Tibial artery (tissue), 4 donors: ENCODE measurements at regions not wholly inside any gene's neighbourhood (a gene's known extent, or its start where the extent isn't known, plus 50 kb on each side); places are given as distances from the start of the nearest gene placed in this dataset.

Experiments used
- DNase-seq, 2 donors: peaks; one replicate each; pipeline ENCODE4 v3.0.0-alpha.2; 2019
- H3K27ac ChIP-seq, 2 donors: fragments of 200-600 bp; sonication (generic) in 1 of 2; 1 replicate in 1 of 2; 2 replicates in 1 of 2; pipeline ENCODE4 v1.5.1; 2018 to 2019; ENCODE audit warnings: mild to moderate bottlenecking in 1 of 2
- H3K27me3 ChIP-seq, 2 donors: fragments of 200-600 bp; sonication (generic) in 1 of 2; one replicate each; pipeline versions ENCODE4 v1.5.1 to v1.6.0; 2016 to 2019
- H3K36me3 ChIP-seq, 3 donors: fragments of 200-600 bp; sonication (generic) in 2 of 3; one replicate each; pipeline ENCODE4 v1.5.1; 2016 to 2019; ENCODE audit warnings: mild to moderate bottlenecking in 2 of 3
- H3K4me1 ChIP-seq, 4 donors: fragments of 200-600 bp; sonication (generic) in 2 of 4; 1 replicate in 3 of 4; 2 replicates in 1 of 4; pipeline ENCODE4 v1.5.1; 2016 to 2019
- H3K4me3 ChIP-seq, 2 donors: fragments of 200-600 bp; sonication (generic) in 1 of 2; 1 replicate in 1 of 2; 2 replicates in 1 of 2; pipeline ENCODE4 v1.5.1; 2018 to 2019; ENCODE audit warnings: mild to moderate bottlenecking in 2 of 2
- H3K9me3 ChIP-seq, 3 donors: fragments of 200-600 bp; sonication (generic) in 1 of 3; one replicate each; pipeline ENCODE4 v1.5.1; 2016 to 2019
- CTCF ChIP-seq, 2 experiments: fragments of 200-600 bp in 1 of 2; fragments of 450-650 bp in 1 of 2; IDR thresholded peaks; one replicate each; pipeline ENCODE4 v1.5.1; 2017 to 2019; ENCODE audit warnings: antibody characterized with exemption in 2 of 2, mild to moderate bottlenecking in 1 of 2, moderate library complexity in 1 of 2
- intact Hi-C: fragments of 100-400 bp; cut with DNase I; formaldehyde crosslinking; loops from one replicate; pipeline ENCODE4 v1.15.0; 2023; ENCODE audit warnings: low total_unique reads

GRCh38 chr21:20511216-20511880, 486.9 kb upstream of the NCAM2 start:
- no peaks in the 10 kb centered on the region for H3K27me3 ChIP-seq
- intact Hi-C loops = no loop called here

GRCh38 chr21:20515446-20515845, 482.8 kb upstream of the NCAM2 start:
- intact Hi-C loops = no loop called here
- no peak for DNase-seq
- H3K27ac ChIP-seq = no peak overlapping the region

More at GRCh38 chr21:20511216-20511880, 486.9 kb upstream of the NCAM2 start:
- no peak for TF ChIP-seq CTCF (IDR thresholded peaks at IDR 0.05)
- H3K4me1 ChIP-seq = no peaks in the 10 kb centered on the region
- DNase-seq = no peak
- no peak overlapping the region for H3K4me3 ChIP-seq
- H3K36me3 ChIP-seq = no peaks in the 10 kb centered on the region
- H3K27ac ChIP-seq = no peak overlapping the region
- H3K9me3 ChIP-seq = no peaks in the 10 kb centered on the region

GRCh38 chr21:20519076-20519475, 479.1 kb upstream of the NCAM2 start:
- TF ChIP-seq CTCF (IDR thresholded peaks at IDR 0.05) = no peak
- H3K9me3 ChIP-seq = no peaks in the 10 kb centered on the region
- no peaks in the 10 kb centered on the region for H3K27me3 ChIP-seq
- no peaks in the 10 kb centered on the region for H3K36me3 ChIP-seq
- no peak overlapping the region for H3K27ac ChIP-seq
- no peak for DNase-seq
- H3K4me3 ChIP-seq = no peak overlapping the region
- intact Hi-C loops = no loop called here
- H3K4me1 ChIP-seq = no peaks in the 10 kb centered on the region

More at GRCh38 chr21:20515446-20515845, 482.8 kb upstream of the NCAM2 start:
- Histone ChIP-seq H3K4me3 (no peak overlapping the region), H3K9me3 (no peaks in the 10 kb centered on the region), H3K27me3 (no peaks in the 10 kb centered on the region), H3K4me1 (no peaks in the 10 kb centered on the region), H3K36me3 (no peaks in the 10 kb centered on the region)
- no peak for TF ChIP-seq CTCF (IDR thresholded peaks at IDR 0.05)

- no peak for DNase-seq
- intact Hi-C loops = no loop called here
- no peak overlapping the region for H3K4me3 ChIP-seq
- H3K9me3 ChIP-seq = no peaks in the 10 kb centered on the region
- no peak overlapping the region for H3K27ac ChIP-seq
- no peaks in the 10 kb centered on the region for H3K27me3 ChIP-seq
- no peaks in the 10 kb centered on the region for H3K36me3 ChIP-seq
- H3K4me1 ChIP-seq = no peaks in the 10 kb centered on the region
- no peak for TF ChIP-seq CTCF (IDR thresholded peaks at IDR 0.05)
Observed at GRCh38 chr21:20522611-20523010, 475.6 kb upstream of the NCAM2 start.

GRCh38 chr21:20523191-20523590, 475.0 kb upstream of the NCAM2 start:
- TF ChIP-seq CTCF (IDR thresholded peaks at IDR 0.05) = no peak
- no peaks in the 10 kb centered on the region for H3K27me3 ChIP-seq
- no peaks in the 10 kb centered on the region for H3K9me3 ChIP-seq
- H3K4me1 ChIP-seq = no peaks in the 10 kb centered on the region
- intact Hi-C loops = no loop called here
- no peak for DNase-seq
- H3K27ac ChIP-seq = no peak overlapping the region
- no peak overlapping the region for H3K4me3 ChIP-seq
- no peaks in the 10 kb centered on the region for H3K36me3 ChIP-seq
